PFSK-1 (cell line): ENCODE measurements at regions not wholly inside any gene's neighbourhood (a gene's known extent, or its start where the extent isn't known, plus 50 kb on each side); places are given as distances from the start of the nearest gene placed in this dataset.

Source experiments
- FOXP2 ChIP-seq: optimal IDR thresholded peaks from 2 replicates; pipeline ENCODE3; 2011; ENCODE audit warnings: borderline replicate concordance, control low read depth, inconsistent platforms; ENCODE audit not compliant: insufficient read depth; ENCODE audit errors: extremely low read length, extremely low read depth
- POLR2AphosphoS5 ChIP-seq: IDR thresholded peaks from 2 replicates; pipeline ENCODE4 v1.6.1; 2012; ENCODE audit warnings: low read depth, mild to moderate bottlenecking, control low read depth, low read length, moderate library complexity
- SIN3A ChIP-seq: IDR thresholded peaks from 2 replicates; pipeline ENCODE4 v1.6.1; 2012; ENCODE audit warnings: mild to moderate bottlenecking, low read length, moderate library complexity, borderline replicate concordance; ENCODE audit not compliant: insufficient read depth
- TAF1 ChIP-seq: IDR thresholded peaks from 2 replicates; pipeline ENCODE4 v1.6.1; 2012; ENCODE audit warnings: low read length, control low read depth, borderline replicate concordance; ENCODE audit not compliant: insufficient read depth
- TF ChIP-seq, protein P1 (sequence below), 2 experiments: IDR thresholded peaks; 2 replicates each; pipeline versions ENCODE4 v1.6.1 to v1.8.0; 2011 to 2012; ENCODE audit warnings: low read depth in 2 of 2, low read length in 2 of 2, control low read depth in 1 of 2, inconsistent platforms in 1 of 2, mild to moderate bottlenecking in 1 of 2, moderate library complexity in 1 of 2; ENCODE audit not compliant: insufficient read depth in 1 of 2

GRCh38 chr2:59180621-59181020 is 939.5 kb upstream of the FANCL start:
- TF ChIP-seq, protein P1, sequence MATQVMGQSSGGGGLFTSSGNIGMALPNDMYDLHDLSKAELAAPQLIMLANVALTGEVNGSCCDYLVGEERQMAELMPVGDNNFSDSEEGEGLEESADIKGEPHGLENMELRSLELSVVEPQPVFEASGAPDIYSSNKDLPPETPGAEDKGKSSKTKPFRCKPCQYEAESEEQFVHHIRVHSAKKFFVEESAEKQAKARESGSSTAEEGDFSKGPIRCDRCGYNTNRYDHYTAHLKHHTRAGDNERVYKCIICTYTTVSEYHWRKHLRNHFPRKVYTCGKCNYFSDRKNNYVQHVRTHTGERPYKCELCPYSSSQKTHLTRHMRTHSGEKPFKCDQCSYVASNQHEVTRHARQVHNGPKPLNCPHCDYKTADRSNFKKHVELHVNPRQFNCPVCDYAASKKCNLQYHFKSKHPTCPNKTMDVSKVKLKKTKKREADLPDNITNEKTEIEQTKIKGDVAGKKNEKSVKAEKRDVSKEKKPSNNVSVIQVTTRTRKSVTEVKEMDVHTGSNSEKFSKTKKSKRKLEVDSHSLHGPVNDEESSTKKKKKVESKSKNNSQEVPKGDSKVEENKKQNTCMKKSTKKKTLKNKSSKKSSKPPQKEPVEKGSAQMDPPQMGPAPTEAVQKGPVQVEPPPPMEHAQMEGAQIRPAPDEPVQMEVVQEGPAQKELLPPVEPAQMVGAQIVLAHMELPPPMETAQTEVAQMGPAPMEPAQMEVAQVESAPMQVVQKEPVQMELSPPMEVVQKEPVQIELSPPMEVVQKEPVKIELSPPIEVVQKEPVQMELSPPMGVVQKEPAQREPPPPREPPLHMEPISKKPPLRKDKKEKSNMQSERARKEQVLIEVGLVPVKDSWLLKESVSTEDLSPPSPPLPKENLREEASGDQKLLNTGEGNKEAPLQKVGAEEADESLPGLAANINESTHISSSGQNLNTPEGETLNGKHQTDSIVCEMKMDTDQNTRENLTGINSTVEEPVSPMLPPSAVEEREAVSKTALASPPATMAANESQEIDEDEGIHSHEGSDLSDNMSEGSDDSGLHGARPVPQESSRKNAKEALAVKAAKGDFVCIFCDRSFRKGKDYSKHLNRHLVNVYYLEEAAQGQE (IDR thresholded peaks at IDR 0.05; ENCODE audit: insufficient read depth in 1 of 2, low read depth in 2 of 2, low read length in 2 of 2): no peak
- no peak for TF ChIP-seq FOXP2
- no peak for TF ChIP-seq SIN3A
- no peak for TF ChIP-seq POLR2AphosphoS5
- no peak for TF ChIP-seq TAF1

DNA sequence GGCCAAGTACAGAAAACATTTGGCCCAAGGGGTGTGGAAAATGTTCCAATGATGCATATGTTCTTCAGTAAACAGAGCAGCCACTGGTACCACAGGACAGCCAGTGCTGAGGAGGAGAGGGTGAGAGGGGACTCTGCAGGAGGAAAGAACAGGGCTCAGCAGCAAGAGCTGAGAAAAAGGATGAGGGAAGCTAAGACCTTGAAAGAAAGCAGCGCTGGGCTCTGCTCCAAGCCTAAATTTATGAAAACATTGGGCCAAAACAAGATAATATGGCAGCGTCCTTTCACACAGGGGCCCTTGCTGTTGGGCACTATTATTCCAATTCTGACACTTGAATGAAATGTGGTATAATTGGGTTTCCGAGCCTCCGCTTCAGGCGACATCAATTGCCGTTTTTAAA is 939.0 kb upstream of the FANCL start:
- no peak for TF ChIP-seq POLR2AphosphoS5
- TF ChIP-seq FOXP2: no peak
- TF ChIP-seq, protein P1 (IDR thresholded peaks at IDR 0.05; ENCODE audit: insufficient read depth in 1 of 2, low read depth in 2 of 2, low read length in 2 of 2): no peak
- no peak for TF ChIP-seq TAF1
- TF ChIP-seq SIN3A: no peak

DNA sequence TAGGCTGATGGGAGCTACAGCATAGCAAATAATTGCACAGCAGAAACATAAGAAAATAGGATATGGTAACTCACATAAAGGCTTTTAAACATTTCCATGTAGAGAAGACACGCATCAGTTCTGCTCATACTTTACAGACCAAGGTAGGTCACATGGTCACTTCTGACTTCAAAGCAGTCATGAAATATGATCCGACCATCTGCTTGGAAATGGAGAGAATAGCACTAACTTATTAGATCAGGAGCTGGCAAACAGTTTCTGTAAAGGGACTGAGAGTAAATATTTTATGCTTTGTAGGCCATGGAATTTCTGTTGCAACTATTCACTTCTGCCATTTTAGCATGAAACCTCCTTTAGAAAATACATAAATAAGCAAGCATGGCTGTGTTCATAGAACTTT is 936.6 kb upstream of the FANCL start:
- TF ChIP-seq FOXP2: no peak

DNA sequence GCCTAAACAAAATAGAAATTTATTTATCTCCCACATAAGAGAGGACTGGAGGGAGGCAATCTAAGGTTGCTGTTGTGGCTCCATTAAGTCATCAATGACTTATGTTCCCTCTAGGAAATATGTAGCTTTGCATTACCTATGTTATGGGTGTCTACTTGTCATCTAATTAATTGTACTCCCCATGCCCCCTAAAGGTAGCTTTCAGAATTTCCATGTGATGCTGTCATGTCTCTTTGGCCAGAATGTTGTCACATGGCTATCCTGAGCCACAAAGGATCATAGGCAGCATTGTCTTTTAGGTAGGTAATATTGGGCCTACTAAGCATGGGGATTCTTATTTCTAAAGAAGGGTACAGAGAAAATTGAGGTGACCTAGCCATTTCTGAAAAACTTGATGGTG is 935.6 kb upstream of the FANCL start:
- no peak for TF ChIP-seq SIN3A

- TF ChIP-seq, protein P1 (IDR thresholded peaks at IDR 0.05; ENCODE audit: insufficient read depth in 1 of 2, low read depth in 2 of 2, low read length in 2 of 2): no peak
- TF ChIP-seq TAF1 (no peak), POLR2AphosphoS5 (no peak), FOXP2 (no peak), SIN3A (no peak)
Observed at GRCh38 chr2:59174536-59175243, 933.6 kb upstream of the FANCL start.

DNA sequence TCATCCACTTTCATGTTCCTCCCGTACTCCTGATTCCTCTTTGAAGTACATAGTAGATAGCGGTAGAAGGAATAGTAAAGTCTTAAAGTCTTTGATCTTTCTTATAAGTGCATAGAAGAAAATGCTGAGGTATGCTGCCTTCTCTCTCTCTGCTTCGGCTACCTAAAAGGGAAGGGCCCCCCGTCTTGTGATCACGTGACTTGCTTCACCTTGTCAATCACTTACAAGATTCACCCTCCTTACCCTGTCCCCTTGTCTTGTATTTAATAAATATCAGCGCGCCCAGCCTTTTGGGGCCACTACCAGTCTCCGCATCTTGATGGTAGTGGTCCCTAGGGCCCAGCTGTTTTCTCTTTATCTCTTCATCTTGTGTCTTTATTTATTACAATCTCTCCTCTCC is 932.2 kb upstream of the FANCL start:
- TF ChIP-seq TAF1 (no peak), FOXP2 (no peak), SIN3A (no peak), POLR2AphosphoS5 (no peak)
- TF ChIP-seq, protein P1 (IDR thresholded peaks at IDR 0.05; ENCODE audit: insufficient read depth in 1 of 2, low read depth in 2 of 2, low read length in 2 of 2): no peak
